ENCODE measurements at regions not wholly inside any gene's neighbourhood (a gene's known extent, or its start where the extent isn't known, plus 50 kb on each side); places are given as distances from the start of the nearest gene placed in this dataset.

GRCh38 chr7:152905949-152906348 is 146.4 kb downstream of the ACTR3B start:
- no peak overlapping the region for H3K27ac ChIP-seq
- no peak for TF ChIP-seq POLR2A (IDR thresholded peaks at IDR 0.05)
- TF ChIP-seq CTCF (IDR thresholded peaks at IDR 0.05): no peak
- H3K36me3 ChIP-seq: no peaks in the 10 kb centered on the region
- DNase-seq: no peak
- no peaks in the 10 kb centered on the region for H3K4me1 ChIP-seq
- intact Hi-C loops (cut with DNase I; ENCODE audit: low total_unique reads): no loop called here
- H3K4me3 ChIP-seq: no peak overlapping the region
- H3K27me3 ChIP-seq: no peaks in the 10 kb centered on the region
- no peaks in the 10 kb centered on the region for H3K9me3 ChIP-seq

- Histone ChIP-seq H3K27me3 (peaks cover 0 to 7% of the 10 kb centered on the region in 2 donors), H3K36me3 (no peaks in the 10 kb centered on the region), H3K4me1 (no peaks in the 10 kb centered on the region), H3K4me3 (no peak overlapping the region), H3K27ac (no peak overlapping the region), H3K9me3 (no peaks in the 10 kb centered on the region)
- no peak for DNase-seq
- intact Hi-C loops (cut with DNase I; ENCODE audit: low total_unique reads): no loop called here
- TF ChIP-seq POLR2A (IDR thresholded peaks at IDR 0.05): no peak
- no peak for TF ChIP-seq CTCF (IDR thresholded peaks at IDR 0.05)
Measured at GRCh38 chr7:152907042-152907761, 147.7 kb downstream of the ACTR3B start.

GRCh38 chr7:152909280-152909679 is 149.7 kb downstream of the ACTR3B start:
- DNase-seq: no peak
- Histone ChIP-seq H3K27me3 (peaks cover 0 to 7% of the 10 kb centered on the region in 2 donors), H3K4me1 (no peaks in the 10 kb centered on the region), H3K4me3 (no peak overlapping the region), H3K27ac (no peak overlapping the region), H3K9me3 (no peaks in the 10 kb centered on the region), H3K36me3 (no peaks in the 10 kb centered on the region)
- intact Hi-C loops (cut with DNase I; ENCODE audit: low total_unique reads): no loop called here
- TF ChIP-seq POLR2A (IDR thresholded peaks at IDR 0.05) (no peak), CTCF (IDR thresholded peaks at IDR 0.05) (no peak)

GRCh38 chr7:152909683-152910544 is 150.4 kb downstream of the ACTR3B start:
- Histone ChIP-seq H3K4me3 (no peak overlapping the region), H3K9me3 (no peaks in the 10 kb centered on the region), H3K36me3 (no peaks in the 10 kb centered on the region), H3K4me1 (no peaks in the 10 kb centered on the region), H3K27me3 (peaks cover 0 to 7% of the 10 kb centered on the region in 2 donors), H3K27ac (no peak overlapping the region)
- no peak for DNase-seq
- TF ChIP-seq CTCF (IDR thresholded peaks at IDR 0.05) (no peak), POLR2A (IDR thresholded peaks at IDR 0.05) (no peak)
- intact Hi-C loops (cut with DNase I; ENCODE audit: low total_unique reads): no loop called here
